ENCODE measurements at regions not wholly inside any gene's neighbourhood (a gene's known extent, or its start where the extent isn't known, plus 50 kb on each side); places are given as distances from the start of the nearest gene placed in this dataset.
A peak's percentile ranks its signal among the peaks of the same experiment; 100 is the strongest.
"Not testable (repeated sequence)": the region's sequence is repeated elsewhere in the genome, so short reads cannot be mapped to it uniquely, and the experiment has no call there.

DNA sequence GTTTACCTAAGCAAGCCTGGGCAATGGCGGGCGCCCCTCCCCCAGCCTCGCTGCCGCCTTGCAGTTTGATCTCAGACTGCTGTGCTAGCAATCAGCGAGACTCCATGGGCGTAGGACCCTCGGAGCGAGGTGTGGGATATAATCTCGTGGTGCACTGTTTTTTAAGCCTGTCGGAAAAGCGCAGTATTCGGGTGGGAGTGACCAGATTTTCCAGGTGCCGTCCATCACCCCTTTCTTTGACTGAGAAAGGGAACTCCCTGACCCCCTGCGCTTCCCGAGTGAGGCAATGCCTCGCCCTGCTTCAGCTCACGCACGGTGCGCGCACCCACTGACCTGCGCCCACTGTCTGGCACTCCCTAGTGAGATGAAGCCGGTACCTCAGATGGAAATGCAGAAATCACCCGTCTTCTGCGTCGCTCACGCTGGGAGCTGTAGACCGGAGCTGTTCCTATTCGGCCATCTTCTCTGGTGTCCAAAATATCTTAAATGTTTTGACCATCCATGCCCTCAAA is 698.8 kb upstream of the AADAT start:
- DNase-seq; intact Hi-C loops (cut with DNase I, micrococcal nuclease); ATAC-seq: not testable (repeated sequence)

DNA sequence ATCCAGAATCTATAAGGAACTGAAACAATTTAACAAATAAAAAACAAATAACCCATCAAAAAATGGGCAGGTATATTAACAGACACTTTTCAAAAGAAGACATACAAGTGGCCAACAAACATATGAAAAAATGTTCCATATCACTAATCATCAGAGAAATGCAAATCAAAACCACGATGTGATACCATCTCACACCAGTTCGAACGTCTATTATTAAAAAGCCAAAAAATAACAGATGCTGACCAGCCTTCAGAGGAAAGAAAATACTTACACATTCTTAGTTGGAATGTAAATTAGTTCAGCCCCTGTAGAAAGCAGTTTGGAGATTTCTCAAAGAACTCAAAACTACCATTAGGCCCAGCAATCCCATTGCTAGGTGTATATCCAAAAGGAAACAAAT is 687.9 kb upstream of the AADAT start:
- ATAC-seq (no peak), DNase-seq (no peak)
- intact Hi-C loops (cut with DNase I, micrococcal nuclease): no loop called here

DNA sequence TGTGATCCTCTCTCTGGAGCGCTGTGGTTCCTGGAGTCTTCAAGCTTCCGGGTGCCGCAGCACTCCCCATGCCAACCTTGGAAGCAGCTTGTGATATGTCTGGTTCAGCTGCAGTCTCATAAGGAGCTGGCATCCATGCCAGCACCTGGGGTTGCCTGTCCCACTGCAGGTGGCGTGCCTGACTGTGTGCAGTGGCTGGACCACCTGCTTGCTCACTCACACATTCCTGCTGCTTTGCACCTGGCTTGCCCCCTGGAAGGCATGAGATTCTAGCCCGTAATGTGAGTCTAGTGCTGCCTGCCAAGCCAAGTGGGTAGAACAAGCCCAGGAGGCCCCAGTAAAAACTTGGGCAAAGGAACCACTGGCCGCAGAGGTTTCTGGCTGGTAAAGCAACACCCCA is 687.2 kb upstream of the AADAT start:
- no peak for ATAC-seq
- intact Hi-C loops (cut with DNase I, micrococcal nuclease): no loop called here
- peak in 1 of 2 donors; percentile 15 for DNase-seq

DNA sequence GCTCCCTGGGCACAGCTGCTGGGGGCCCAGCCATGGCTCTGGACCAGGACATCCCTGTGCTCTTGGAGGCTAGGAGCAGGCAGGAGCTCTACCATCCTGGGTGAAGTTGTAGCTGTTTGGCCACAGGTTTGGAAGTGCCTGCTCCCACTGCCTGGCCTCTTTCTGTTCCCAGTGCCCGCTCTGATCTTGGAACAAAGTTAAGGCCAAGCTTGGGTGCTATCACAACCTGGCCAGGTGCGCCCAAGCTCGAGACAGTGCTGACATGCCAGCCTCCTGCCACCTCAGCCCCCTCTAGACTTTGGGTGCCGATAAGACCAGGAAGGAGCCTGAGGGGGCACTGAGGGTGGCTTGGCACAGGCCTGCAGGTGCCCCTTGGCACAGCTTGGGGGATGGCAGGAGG is 686.1 kb upstream of the AADAT start:
- ATAC-seq (no peak), DNase-seq (no peak)
- intact Hi-C loops (cut with DNase I, micrococcal nuclease): no loop called here

DNA sequence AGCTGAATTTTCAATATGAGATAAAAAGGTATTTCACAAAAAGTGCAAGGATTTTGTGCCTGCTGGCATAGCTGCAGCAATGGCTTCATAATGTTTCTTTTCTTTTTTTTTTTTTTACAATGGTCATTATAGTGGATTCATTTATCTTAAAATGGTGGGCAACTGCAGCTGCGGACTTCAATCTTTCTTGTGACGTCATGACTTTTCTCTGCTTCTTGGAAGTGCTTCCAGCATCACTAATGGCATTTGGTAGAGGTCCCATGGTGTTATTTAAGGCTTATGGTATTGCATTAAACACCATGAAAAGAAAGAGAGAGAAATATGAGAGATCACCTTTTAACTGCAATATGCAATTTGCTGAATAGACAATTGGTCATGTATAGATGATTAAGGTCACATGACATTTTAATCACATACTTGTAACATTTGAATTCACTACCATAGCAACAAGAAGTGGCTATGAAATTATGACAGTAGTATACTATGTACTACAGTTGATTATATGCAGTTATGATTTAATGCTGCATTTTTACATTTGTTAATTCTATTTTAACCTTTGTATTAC is 684.0 kb upstream of the AADAT start:
- ATAC-seq: no peak
- DNase-seq: no peak
- intact Hi-C loops (cut with DNase I, micrococcal nuclease): no loop called here

DNA sequence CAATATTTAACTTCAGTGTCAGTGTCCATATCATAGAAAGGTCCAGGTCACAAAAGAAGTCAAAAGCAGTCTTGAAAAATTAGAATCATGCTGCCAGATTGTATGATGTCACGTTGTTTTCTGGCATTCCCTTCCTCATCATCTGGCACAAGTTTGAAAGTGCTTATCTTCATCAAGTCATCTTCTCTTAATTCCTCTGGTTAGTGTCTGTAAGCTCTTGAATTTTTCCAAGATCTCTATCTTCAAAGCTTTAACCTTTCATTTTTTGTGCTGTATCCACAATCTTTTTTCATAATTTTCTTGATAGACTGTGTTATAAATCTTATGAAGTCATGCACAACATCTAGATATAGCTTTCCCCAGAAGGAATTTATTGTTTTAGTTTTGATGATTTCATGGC is 682.7 kb upstream of the AADAT start:
- no peak for ATAC-seq
- intact Hi-C loops (cut with DNase I, micrococcal nuclease): no loop called here

DNA sequence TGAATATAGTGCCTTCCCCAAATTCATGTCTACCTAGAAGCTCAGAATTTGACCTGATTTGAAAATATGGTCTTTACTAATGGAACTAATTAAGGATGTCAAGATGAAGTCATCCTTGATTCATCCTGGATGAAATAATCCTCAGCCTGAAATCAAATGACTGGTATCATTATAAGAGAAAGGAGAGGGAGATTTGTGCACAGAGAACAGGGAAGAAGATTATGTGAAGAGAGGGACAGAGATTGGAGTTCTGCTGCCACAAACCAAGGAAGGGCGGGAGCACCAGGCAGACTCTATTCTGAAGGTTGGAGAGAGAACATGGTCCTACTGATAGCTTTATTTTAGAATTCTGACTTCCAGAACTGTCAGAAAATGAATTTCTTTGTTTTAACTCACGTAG is 680.9 kb upstream of the AADAT start:
- DNase-seq (no peak), ATAC-seq (no peak)
- intact Hi-C loops (cut with DNase I, micrococcal nuclease): no loop called here

More for the DNA sequence above, 682.7 kb upstream of the AADAT start:
- no peak for DNase-seq

DNA sequence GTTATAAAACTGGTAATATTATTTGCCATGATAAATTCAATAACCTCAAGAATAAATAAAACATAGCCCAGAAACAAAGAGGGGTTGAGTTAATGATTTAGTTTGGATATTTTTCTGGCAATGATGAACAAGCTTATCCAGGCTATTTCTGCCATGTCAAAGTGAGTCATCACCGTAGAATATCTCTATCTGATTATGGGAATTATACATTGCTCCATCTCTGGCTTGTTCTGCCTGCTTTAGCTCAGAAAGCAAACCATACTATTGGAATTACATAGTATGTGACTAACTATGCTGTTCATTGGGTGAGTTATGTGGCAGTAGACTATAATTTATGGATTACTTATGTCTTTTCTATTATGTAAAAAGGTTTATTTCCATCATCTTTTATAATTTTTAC is 680.1 kb upstream of the AADAT start:
- intact Hi-C loops (cut with DNase I, micrococcal nuclease): no loop called here
- no peak for DNase-seq
- no peak for ATAC-seq

DNA sequence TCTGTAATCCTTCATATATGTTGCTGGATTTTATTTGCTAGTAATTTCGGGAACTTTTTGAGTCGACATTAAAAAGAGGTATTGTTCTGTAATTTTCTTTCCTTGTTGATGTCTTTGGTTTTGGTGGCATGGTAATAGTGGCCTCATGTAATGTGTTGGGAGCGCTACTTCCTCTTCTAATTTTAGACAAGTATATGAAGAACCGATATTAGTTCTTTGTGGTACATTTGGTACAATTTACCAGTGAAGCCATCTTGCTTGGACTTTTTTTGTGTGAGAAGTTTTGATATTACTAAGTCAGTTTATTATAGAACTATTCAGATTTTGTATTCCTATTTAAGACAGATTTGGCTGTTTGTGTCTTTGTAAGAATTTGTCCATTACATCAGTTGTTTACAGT is 669.2 kb upstream of the AADAT start:
- intact Hi-C loops (cut with DNase I, micrococcal nuclease): no loop called here
- ATAC-seq: no peak
- no peak for DNase-seq

DNA sequence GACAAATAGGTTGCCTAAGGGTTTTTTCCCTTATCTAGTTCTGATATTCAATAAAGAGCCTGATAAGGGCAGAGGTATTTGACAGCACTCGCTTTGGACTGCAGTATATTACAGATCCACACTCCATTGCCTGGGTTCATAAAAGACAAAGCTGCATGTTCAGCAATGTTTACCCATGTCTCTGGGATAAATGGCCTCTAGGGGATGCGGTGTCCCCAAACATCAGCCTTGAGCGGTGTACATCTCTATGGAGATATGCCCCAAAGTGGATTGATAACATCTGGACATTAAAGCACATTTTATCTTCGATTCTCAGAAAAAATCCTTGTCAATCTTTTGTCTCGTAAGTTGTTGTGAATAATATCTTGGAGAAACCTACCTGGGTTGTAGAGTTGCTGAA is 660.8 kb upstream of the AADAT start:
- ATAC-seq (no peak), DNase-seq (no peak)
- intact Hi-C loops (cut with DNase I, micrococcal nuclease): no loop called here

DNA sequence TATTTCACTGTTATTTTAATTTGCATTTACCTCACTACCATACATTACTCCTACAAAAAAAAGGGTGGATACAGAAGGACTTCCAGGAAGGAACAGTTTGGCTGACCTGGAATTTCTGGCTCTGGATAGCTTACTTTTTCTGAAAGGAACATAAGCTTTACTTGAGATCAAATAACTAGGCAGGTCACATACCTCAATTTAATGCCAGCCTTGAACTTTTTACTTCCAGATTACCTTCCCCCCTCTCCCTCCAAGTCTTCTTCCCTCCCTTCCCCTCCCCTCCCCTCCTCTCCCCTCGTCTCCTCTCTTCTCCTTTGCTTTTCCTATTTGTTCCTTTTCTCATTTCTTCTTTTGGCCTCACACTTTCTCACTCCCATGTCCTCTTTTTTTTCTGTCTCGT is 659.2 kb upstream of the AADAT start:
- DNase-seq: no peak
- intact Hi-C loops (cut with DNase I, micrococcal nuclease): no loop called here
- no peak for ATAC-seq

DNA sequence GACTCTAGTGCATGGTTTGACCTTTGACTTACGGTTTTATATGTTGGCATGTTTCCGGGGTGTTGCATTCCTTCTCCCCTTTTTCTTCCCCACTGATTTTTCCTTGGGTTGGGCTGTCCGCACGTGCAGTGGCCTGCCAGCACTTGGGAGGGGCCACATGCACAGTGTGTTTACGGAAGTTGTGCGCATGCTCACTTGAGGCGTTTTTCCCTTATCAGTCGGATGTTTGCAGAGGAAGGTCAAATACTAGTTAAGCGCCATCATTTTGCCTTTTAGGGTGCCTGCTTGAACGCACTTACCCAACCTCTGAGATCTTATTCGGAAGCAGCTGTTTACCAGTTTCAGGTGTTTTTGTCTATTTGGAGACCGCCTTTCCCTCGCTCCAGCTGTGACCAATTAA is 653.9 kb upstream of the AADAT start:
- intact Hi-C loops (cut with DNase I, micrococcal nuclease): no loop called here
- DNase-seq: no peak

DNA sequence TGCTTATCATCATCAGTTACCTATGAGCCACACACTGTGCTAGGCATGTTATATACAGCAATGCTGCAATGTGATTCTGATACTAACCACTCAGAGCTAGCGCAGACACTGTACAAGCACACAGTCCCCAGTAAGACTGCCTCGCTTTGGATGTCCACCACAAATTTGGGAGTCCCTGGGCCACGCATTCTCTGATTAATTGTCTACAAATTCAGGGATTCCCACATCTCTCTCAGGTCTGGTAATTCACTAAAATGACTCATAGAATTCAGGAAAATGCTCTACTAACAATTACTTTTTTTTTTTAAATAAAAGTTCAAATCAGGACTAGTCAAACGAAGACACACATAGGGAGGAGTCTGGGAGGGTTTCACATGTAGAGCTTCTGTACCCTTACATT is 652.1 kb upstream of the AADAT start:
- DNase-seq (no peak), ATAC-seq (no peak)
- intact Hi-C loops (cut with DNase I, micrococcal nuclease): no loop called here

More for the DNA sequence above, 653.9 kb upstream of the AADAT start:
- ATAC-seq: no peak

DNA sequence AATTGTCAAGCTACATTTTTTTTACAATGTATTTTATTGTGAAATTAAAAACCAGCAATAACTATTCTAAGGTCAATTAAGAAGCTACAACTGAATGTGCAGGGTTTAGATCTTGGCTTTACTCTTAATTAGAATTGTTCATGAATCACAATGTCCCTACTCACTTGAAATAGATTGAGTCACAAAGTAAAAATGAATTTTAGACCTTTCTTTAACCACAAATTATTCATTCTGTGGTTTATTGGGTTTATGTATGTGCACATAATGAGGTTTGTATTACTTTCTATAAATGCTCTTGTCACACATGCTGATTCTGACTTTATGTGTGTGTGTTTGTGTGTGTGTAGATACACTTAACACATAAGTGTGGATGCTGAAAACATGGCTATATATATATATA is 647.0 kb upstream of the AADAT start:
- ATAC-seq: no peak
- intact Hi-C loops (cut with DNase I, micrococcal nuclease): no loop called here
- no peak for DNase-seq

DNA sequence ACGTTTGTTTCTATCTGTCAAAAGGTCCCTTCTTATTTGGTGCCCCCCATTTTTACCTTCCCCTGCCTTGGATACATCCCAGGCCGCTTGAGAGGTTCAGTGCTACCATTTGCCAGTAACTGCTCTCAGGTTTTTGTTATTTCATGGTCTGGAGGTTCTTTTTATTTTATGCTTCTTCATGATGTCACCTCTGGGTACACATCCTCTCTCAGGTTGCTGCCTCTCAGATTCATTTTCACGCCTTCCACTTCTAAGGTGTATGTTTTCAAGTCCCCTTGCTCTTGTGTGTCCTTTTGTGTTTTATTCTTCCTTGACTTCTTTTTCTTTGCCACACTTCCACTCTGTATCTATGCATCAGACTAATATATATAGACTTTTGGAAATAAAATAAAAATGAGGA is 640.1 kb upstream of the AADAT start:
- DNase-seq (no peak), ATAC-seq (no peak)
- intact Hi-C loops (cut with DNase I, micrococcal nuclease): no loop called here

DNA sequence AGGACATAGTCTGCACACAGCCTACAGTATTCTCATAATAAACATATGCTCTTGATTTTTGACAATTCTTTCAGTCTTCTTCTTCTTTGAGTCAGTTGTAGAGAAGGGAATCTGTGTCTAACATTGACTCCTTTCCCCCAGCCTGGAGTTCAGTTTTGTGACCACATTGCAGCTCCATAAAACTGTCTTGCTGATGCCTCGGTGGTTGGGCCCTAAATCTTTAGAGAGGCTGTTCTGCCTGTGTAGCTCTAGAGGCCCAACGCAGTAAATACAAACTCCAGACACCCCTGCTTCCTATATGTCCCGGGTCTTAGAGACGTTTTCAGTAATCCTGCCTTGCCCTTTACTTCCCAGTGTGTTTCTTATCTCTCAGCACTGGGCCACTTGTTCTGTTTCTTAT is 639.5 kb upstream of the AADAT start:
- intact Hi-C loops (cut with DNase I, micrococcal nuclease): no loop called here
- DNase-seq: no peak
- ATAC-seq: no peak

DNA sequence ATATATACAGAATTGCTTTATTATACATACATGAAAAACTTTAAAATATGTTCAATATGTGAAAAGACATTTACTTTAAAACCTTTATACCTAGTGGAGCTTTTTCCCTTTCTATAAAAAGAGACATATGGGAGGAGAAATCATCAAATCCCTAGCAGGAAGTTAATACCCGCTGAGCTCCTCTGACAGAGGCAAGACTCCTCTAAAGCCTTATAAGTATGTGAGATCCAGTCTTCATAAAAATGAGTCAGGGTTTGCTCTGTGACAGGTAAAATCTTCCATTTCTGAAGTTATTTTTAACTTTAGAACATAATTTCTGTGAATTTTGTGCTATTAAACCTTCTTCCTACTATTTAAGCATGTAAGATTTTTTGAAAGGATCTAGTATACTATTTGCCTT is 634.4 kb upstream of the AADAT start:
- no peak for DNase-seq
- no peak for ATAC-seq
- intact Hi-C loops (cut with DNase I, micrococcal nuclease): no loop called here

DNA sequence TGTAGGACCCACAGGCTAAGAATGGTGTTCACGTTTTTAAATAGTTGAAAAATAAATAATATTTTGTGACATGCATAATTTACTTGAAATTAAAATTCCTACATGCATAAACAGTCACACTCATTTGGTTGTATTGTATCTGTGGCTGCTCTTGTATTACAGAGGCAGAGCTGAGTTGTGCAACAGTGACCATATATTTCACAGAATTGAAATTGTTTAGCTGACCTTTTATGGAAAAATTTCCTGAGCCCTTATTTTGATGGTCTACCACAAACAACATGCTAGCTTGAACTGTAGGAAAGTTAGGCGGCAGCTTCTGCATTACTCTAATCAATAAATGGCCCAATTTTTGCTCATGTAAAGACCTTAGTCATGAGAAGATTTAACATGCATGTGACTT is 633.4 kb upstream of the AADAT start:
- ATAC-seq: no peak
- intact Hi-C loops (cut with DNase I, micrococcal nuclease): no loop called here
- no peak for DNase-seq

DNA sequence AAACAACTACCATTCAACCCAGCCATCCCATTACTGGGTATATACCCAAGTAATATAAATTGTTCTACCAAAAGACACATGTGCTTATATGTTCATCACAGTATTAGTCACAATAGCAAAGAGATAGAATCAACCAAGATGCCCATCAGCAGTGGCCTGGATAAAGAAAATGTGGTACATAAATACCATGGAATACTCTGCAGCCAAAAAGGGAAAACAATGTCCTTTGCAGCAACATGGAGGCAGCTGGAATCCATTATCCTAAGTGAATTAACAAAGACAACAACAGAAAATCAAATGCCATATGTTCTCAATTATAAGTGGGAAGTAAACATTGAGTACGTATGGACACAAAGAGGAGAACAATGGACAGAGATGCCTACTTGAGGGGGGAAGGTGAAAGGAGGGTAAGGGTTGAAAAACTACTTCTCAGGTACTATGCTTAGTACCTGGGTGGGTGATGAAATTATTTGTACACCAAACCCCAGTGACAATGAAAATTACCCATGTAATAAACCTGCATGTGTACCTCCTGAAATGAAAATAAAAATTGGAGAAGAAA is 632.1 kb upstream of the AADAT start:
- no peak for ATAC-seq
- no peak for DNase-seq
- intact Hi-C loops (cut with DNase I, micrococcal nuclease): no loop called here

DNA sequence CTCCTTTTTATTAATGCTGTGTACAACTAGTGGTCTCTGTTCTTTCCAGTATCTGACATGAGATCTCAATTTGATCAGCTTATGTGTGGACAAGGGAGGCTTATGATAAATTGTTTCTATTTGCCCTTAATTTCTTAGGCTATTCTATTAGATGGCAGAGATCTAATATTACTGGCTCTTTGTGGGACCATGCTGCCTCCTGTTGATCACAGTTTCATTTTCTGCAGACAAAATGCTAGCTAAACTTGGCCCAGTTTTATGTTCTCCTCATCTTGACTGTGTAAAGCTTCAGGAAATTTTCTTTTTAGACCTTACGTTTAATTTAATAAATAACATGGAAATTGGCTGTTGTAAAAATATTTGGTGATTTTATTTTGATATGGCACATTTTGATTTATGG is 627.1 kb upstream of the AADAT start:
- ATAC-seq (no peak), DNase-seq (no peak)
- intact Hi-C loops (cut with DNase I, micrococcal nuclease): no loop called here

DNA sequence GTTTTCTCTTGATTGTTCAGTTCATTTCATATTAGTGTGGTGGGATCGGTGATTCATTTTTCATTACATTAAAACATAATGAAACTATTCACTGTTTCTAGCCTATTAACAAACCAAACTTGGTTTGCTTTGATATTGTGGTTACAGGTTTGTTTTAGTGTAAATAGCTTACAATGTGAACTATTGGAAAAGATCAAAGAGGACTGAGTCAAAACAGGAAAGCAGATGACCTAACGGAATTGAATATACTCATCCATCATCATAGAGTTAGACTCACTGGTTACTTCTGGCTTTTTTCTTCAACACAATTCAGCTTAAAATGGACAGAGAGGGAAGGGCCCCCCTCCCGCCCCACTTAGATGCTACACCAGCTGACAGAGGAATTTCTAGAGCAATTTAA is 616.2 kb upstream of the AADAT start:
- DNase-seq (no peak), ATAC-seq (no peak)
- intact Hi-C loops (cut with DNase I, micrococcal nuclease): no loop called here
